ENCODE measurements at regions not wholly inside any gene's neighbourhood (a gene's known extent, or its start where the extent isn't known, plus 50 kb on each side); places are given as distances from the start of the nearest gene placed in this dataset.

DNA sequence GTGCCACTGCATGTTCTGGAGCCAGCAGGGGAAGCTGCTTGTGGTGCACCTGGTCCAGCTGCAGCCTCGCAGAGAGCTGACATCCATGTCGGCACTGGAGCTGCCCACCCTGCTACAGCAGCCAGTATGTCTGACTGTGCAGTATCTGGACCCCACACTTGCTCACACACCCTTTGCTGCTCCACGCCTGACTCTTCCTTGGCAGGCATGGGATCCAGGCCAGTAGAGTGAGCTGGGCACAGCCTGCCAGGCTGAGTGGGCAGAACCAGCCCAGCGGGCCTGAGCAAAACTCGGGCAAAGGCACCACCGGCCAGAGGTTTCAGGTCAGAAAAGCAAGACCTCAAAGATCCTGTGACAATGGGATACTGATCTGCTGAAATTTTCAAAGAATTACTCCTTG, 690.1 kb downstream of the STPG2 start:
- TF ChIP-seq, protein P1, sequence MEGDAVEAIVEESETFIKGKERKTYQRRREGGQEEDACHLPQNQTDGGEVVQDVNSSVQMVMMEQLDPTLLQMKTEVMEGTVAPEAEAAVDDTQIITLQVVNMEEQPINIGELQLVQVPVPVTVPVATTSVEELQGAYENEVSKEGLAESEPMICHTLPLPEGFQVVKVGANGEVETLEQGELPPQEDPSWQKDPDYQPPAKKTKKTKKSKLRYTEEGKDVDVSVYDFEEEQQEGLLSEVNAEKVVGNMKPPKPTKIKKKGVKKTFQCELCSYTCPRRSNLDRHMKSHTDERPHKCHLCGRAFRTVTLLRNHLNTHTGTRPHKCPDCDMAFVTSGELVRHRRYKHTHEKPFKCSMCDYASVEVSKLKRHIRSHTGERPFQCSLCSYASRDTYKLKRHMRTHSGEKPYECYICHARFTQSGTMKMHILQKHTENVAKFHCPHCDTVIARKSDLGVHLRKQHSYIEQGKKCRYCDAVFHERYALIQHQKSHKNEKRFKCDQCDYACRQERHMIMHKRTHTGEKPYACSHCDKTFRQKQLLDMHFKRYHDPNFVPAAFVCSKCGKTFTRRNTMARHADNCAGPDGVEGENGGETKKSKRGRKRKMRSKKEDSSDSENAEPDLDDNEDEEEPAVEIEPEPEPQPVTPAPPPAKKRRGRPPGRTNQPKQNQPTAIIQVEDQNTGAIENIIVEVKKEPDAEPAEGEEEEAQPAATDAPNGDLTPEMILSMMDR (IDR thresholded peaks at IDR 0.05; ENCODE audit: low read depth, low read length, poor library complexity, severe bottlenecking) = no peak
- no peak for TF ChIP-seq EZH2phosphoT487 (IDR thresholded peaks at IDR 0.05; ENCODE audit: borderline replicate concordance, low read length)
- no peaks in the 10 kb centered on the region for H3F3A ChIP-seq (ENCODE audit: control insufficient read depth, insufficient read depth)
- no peaks in the 10 kb centered on the region for H3K36me3 ChIP-seq (ENCODE audit: control insufficient read depth, low read length)
- no peak overlapping the region for H3K27ac ChIP-seq (ENCODE audit: low read depth, low read length)
- H3K9me3 ChIP-seq (ENCODE audit: control insufficient read depth, insufficient read depth, low read length) = peaks cover 8% of the 10 kb centered on the region; the same call in 1 of the 2 replicates
- no peak overlapping the region for H3K4me3 ChIP-seq (ENCODE audit: low read length)
- H3K9me2 ChIP-seq (replicated peaks; ENCODE audit: control insufficient read depth, low read length) = no peaks in the 10 kb centered on the region
- H3K27me3 ChIP-seq (ENCODE audit: control insufficient read depth, low read length) = no peaks in the 10 kb centered on the region
- H4K20me1 ChIP-seq (ENCODE audit: control insufficient read depth, insufficient read depth, low read depth, low read length) = no peaks in the 10 kb centered on the region
- no peak overlapping the region for H3K4me2 ChIP-seq (ENCODE audit: low read length)
- no peaks in the 10 kb centered on the region for H3K79me2 ChIP-seq (ENCODE audit: control insufficient read depth, low read length)
- no peaks in the 10 kb centered on the region for H3K4me1 ChIP-seq (ENCODE audit: control insufficient read depth, low read length)

DNA sequence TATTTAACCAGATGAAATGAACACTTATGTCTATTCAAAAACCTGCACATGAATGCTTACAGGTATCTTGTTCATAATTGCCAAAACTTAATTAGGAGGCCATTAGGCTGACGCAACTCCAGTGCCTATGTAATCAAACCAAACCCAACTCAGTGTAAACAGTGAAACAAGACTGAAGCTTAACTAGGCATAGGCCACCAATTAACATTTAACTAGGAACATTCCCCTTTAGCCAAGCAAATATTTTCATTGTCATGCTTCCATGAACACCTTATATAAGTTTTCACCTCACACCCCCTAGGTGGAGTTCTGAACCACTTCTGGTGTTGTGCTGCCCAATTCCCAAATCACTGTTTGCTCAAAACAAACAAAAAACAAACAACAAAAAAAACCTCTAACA, 686.0 kb downstream of the STPG2 start:
- H3K4me3 ChIP-seq (ENCODE audit: low read length) = no peak overlapping the region
- peaks cover 8% of the 10 kb centered on the region; the same call in 1 of the 2 replicates for H3K9me3 ChIP-seq (ENCODE audit: control insufficient read depth, insufficient read depth, low read length)
- no peaks in the 10 kb centered on the region for H3K4me1 ChIP-seq (ENCODE audit: control insufficient read depth, low read length)
- no peak overlapping the region for H3K4me2 ChIP-seq (ENCODE audit: low read length)
- H3K36me3 ChIP-seq (ENCODE audit: control insufficient read depth, low read length) = no peaks in the 10 kb centered on the region
- H3F3A ChIP-seq (ENCODE audit: control insufficient read depth, insufficient read depth) = no peaks in the 10 kb centered on the region
- no peaks in the 10 kb centered on the region for H3K9me2 ChIP-seq (replicated peaks; ENCODE audit: control insufficient read depth, low read length)
- no peak overlapping the region for H3K27ac ChIP-seq (ENCODE audit: low read depth, low read length)
- H3K79me2 ChIP-seq (ENCODE audit: control insufficient read depth, low read length) = no peaks in the 10 kb centered on the region
- H4K20me1 ChIP-seq (ENCODE audit: control insufficient read depth, insufficient read depth, low read depth, low read length) = no peaks in the 10 kb centered on the region
- no peak for TF ChIP-seq EZH2phosphoT487 (IDR thresholded peaks at IDR 0.05; ENCODE audit: borderline replicate concordance, low read length)
- TF ChIP-seq, protein P1 (IDR thresholded peaks at IDR 0.05; ENCODE audit: low read depth, low read length, poor library complexity, severe bottlenecking) = no peak
- no peaks in the 10 kb centered on the region for H3K27me3 ChIP-seq (ENCODE audit: control insufficient read depth, low read length)

DNA sequence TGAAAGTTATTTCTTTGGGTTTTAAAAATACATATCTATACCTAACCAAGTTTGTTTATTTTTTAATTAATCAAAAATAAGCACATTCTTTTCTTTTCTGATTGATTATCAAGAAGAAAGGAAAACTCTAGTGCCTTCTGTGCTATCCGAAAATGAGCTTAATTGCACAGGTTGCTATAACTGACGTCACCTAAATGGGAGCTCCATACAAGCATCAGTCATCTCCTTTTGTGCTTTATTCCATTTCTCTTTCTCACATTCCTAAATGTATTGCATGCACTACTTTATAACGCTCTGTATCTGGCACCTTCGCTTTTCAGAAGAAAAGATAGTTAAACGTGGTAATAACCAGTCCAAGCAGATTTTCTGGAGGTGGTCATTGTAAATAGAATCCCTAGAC, 675.0 kb downstream of the STPG2 start:
- TF ChIP-seq, protein P1 (IDR thresholded peaks at IDR 0.05; ENCODE audit: low read depth, low read length, poor library complexity, severe bottlenecking) = no peak
- TF ChIP-seq EZH2phosphoT487 (IDR thresholded peaks at IDR 0.05; ENCODE audit: borderline replicate concordance, low read length) = no peak
- Histone ChIP-seq H3K9me3 (ENCODE audit: control insufficient read depth, insufficient read depth, low read length) (no peaks in the 10 kb centered on the region), H3K4me2 (ENCODE audit: low read length) (no peak overlapping the region), H3K27ac (ENCODE audit: low read depth, low read length) (no peak overlapping the region), H3K27me3 (ENCODE audit: control insufficient read depth, low read length) (no peaks in the 10 kb centered on the region), H3K4me1 (ENCODE audit: control insufficient read depth, low read length) (no peaks in the 10 kb centered on the region), H3F3A (ENCODE audit: control insufficient read depth, insufficient read depth) (no peaks in the 10 kb centered on the region), H3K36me3 (ENCODE audit: control insufficient read depth, low read length) (no peaks in the 10 kb centered on the region), H3K79me2 (ENCODE audit: control insufficient read depth, low read length) (no peaks in the 10 kb centered on the region), H4K20me1 (ENCODE audit: control insufficient read depth, insufficient read depth, low read depth, low read length) (no peaks in the 10 kb centered on the region), H3K9me2 (replicated peaks; ENCODE audit: control insufficient read depth, low read length) (no peaks in the 10 kb centered on the region), H3K4me3 (ENCODE audit: low read length) (no peak overlapping the region)

DNA sequence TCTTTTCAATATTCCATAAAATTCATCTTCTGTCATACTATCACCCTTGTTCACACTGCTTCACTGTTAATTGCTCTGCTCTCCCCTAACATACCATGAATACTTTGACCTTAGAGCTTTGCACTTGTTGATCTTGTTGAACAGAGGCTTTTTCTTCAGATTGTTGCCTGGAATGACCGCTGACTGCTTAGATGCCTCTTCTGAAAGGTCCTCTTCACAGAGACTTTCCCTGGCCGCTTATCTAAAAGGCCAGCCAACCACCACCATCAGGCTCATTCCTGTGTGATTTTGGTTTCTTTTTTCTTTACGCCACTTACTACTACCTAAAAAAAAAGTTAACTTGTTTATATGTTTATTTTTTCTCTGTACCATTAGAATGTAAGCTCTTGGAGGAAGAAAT, 667.7 kb downstream of the STPG2 start:
- H3K4me1 ChIP-seq (ENCODE audit: control insufficient read depth, low read length) = no peaks in the 10 kb centered on the region

More for the DNA sequence above, 667.7 kb downstream of the STPG2 start:
- H3K9me3 ChIP-seq (ENCODE audit: control insufficient read depth, insufficient read depth, low read length) = no peaks in the 10 kb centered on the region
- H3K4me3 ChIP-seq (ENCODE audit: low read length) = no peak overlapping the region
- no peak overlapping the region for H3K4me2 ChIP-seq (ENCODE audit: low read length)
- TF ChIP-seq, protein P1 (IDR thresholded peaks at IDR 0.05; ENCODE audit: low read depth, low read length, poor library complexity, severe bottlenecking) = no peak
- no peak for TF ChIP-seq EZH2phosphoT487 (IDR thresholded peaks at IDR 0.05; ENCODE audit: borderline replicate concordance, low read length)
- H4K20me1 ChIP-seq (ENCODE audit: control insufficient read depth, insufficient read depth, low read depth, low read length) = no peaks in the 10 kb centered on the region
- no peaks in the 10 kb centered on the region for H3K27me3 ChIP-seq (ENCODE audit: control insufficient read depth, low read length)
- H3K79me2 ChIP-seq (ENCODE audit: control insufficient read depth, low read length) = no peaks in the 10 kb centered on the region
- no peaks in the 10 kb centered on the region for H3F3A ChIP-seq (ENCODE audit: control insufficient read depth, insufficient read depth)
- H3K36me3 ChIP-seq (ENCODE audit: control insufficient read depth, low read length) = no peaks in the 10 kb centered on the region
- no peaks in the 10 kb centered on the region for H3K9me2 ChIP-seq (replicated peaks; ENCODE audit: control insufficient read depth, low read length)
- no peak overlapping the region for H3K27ac ChIP-seq (ENCODE audit: low read depth, low read length)

Measured in DOHH2 (cell line).